Progenitor cell of endocrine pancreas (in vitro differentiated cells): ENCODE measurements at regions not wholly inside any gene's neighbourhood (a gene's known extent, or its start where the extent isn't known, plus 50 kb on each side); places are given as distances from the start of the nearest gene placed in this dataset.

Experiments used
- DNase-seq: peaks from one replicate; pipeline ENCODE4 v3.0.0; 2021; ENCODE audit warnings: low spot score; ENCODE audit not compliant: unreplicated experiment
- H3K27ac Mint-ChIP-seq: 2 replicates; pipeline ENCODE4 v1.8.0; 2021; ENCODE audit warnings: mild to moderate bottlenecking, moderate library complexity, mixed read lengths
- H3K27me3 Mint-ChIP-seq: 2 replicates; pipeline ENCODE4 v1.8.0; 2021; ENCODE audit warnings: mixed read lengths
- H3K36me3 Mint-ChIP-seq: 2 replicates; pipeline ENCODE4 v1.8.0; 2022; ENCODE audit warnings: mixed read lengths; ENCODE audit not compliant: insufficient read depth
- H3K4me1 Mint-ChIP-seq: 2 replicates; pipeline ENCODE4 v1.8.0; 2021; ENCODE audit warnings: low read depth, mixed read lengths
- H3K4me3 Mint-ChIP-seq: 2 replicates; pipeline ENCODE4 v1.8.0; 2021; ENCODE audit warnings: low read depth, mild to moderate bottlenecking, moderate library complexity, mixed read lengths
- H3K9me3 Mint-ChIP-seq: 2 replicates; pipeline ENCODE4 v1.8.0; 2021; ENCODE audit warnings: low read depth, mixed read lengths
- TF ChIP-seq, protein P1 (sequence below): fragments of 200-600 bp; sonication (generic); IDR thresholded peaks from one replicate; pipeline ENCODE4 v1.5.0; 2021; ENCODE audit warnings: antibody characterized with exemption, mild to moderate bottlenecking; ENCODE audit not compliant: unreplicated experiment

- TF ChIP-seq, protein P1, sequence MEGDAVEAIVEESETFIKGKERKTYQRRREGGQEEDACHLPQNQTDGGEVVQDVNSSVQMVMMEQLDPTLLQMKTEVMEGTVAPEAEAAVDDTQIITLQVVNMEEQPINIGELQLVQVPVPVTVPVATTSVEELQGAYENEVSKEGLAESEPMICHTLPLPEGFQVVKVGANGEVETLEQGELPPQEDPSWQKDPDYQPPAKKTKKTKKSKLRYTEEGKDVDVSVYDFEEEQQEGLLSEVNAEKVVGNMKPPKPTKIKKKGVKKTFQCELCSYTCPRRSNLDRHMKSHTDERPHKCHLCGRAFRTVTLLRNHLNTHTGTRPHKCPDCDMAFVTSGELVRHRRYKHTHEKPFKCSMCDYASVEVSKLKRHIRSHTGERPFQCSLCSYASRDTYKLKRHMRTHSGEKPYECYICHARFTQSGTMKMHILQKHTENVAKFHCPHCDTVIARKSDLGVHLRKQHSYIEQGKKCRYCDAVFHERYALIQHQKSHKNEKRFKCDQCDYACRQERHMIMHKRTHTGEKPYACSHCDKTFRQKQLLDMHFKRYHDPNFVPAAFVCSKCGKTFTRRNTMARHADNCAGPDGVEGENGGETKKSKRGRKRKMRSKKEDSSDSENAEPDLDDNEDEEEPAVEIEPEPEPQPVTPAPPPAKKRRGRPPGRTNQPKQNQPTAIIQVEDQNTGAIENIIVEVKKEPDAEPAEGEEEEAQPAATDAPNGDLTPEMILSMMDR: no peak
- H3K27me3 Mint-ChIP-seq: no peaks in the 10 kb centered on the region
Observed at GRCh38 chr14:83611491-83611890, 1918.5 kb upstream of the FLRT2 start.

GRCh38 chr14:83611906-83612390 is 1918.0 kb upstream of the FLRT2 start:
- no peak overlapping the region for H3K27ac Mint-ChIP-seq
- H3K27me3 Mint-ChIP-seq: no peaks in the 10 kb centered on the region
- H3K36me3 Mint-ChIP-seq: no peaks in the 10 kb centered on the region
- TF ChIP-seq, protein P1: no peak
- no peak for DNase-seq
- H3K4me3 Mint-ChIP-seq: no peak overlapping the region
- H3K4me1 Mint-ChIP-seq: no peaks in the 10 kb centered on the region
- peaks cover 3% of the 10 kb centered on the region for H3K9me3 Mint-ChIP-seq

More at GRCh38 chr14:83611491-83611890, 1918.5 kb upstream of the FLRT2 start:
- Mint-ChIP-seq H3K4me3 (no peak overlapping the region), H3K27ac (no peak overlapping the region), H3K9me3 (peaks cover 3% of the 10 kb centered on the region), H3K36me3 (no peaks in the 10 kb centered on the region), H3K4me1 (no peaks in the 10 kb centered on the region)
- DNase-seq: no peak

GRCh38 chr14:83614956-83615355 is 1915.0 kb upstream of the FLRT2 start:
- Mint-ChIP-seq H3K27me3 (no peaks in the 10 kb centered on the region), H3K9me3 (peaks cover 12% of the 10 kb centered on the region), H3K27ac (no peak overlapping the region), H3K4me1 (no peaks in the 10 kb centered on the region), H3K4me3 (no peak overlapping the region), H3K36me3 (no peaks in the 10 kb centered on the region)
- no peak for DNase-seq
- TF ChIP-seq, protein P1: no peak

DNA sequence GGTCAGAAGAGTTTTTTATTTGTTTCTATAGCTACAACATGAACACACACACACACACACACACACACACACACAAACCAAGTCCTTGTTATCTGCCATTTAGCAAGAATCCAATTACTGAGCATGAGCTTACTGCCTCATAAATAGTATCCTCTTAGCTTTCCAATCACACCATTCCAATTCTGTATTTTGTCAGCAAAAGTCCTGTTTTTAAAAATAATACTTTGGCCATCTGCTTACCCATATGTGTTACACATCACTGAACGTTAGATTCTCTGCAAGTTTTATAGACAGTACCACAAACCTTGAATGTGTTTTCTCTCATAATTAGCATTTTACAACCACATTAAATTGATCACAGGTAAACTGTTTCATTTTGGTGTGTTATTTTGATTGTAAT is 1905.4 kb upstream of the FLRT2 start:
- DNase-seq: no peak
- no peaks in the 10 kb centered on the region for H3K36me3 Mint-ChIP-seq
- TF ChIP-seq, protein P1: no peak
- H3K9me3 Mint-ChIP-seq: peaks cover 10% of the 10 kb centered on the region
- H3K4me1 Mint-ChIP-seq: peaks cover 2% of the 10 kb centered on the region
- no peak overlapping the region for H3K27ac Mint-ChIP-seq
- H3K4me3 Mint-ChIP-seq: no peak overlapping the region
- no peaks in the 10 kb centered on the region for H3K27me3 Mint-ChIP-seq

DNA sequence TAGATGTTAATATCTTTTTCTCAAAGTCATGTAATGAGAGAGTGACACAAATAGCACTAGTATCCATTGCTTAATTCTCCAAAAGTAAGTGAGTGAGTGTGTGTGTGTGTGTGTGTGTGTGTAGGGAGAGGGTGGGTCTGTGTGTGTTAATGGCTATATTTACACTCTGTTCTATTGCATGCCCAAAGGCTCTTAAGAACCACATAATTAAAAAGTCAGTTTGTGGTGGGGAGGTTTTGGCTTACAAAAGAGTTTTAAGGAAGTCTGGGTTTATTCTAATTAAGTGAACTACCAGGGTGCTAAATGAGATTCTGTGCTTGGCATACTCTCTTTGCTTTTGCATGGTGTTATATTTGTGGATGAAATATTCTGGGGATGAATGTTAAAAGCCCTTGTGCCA is 1897.6 kb upstream of the FLRT2 start:
- H3K9me3 Mint-ChIP-seq: peaks cover 7% of the 10 kb centered on the region
- H3K27ac Mint-ChIP-seq: no peak overlapping the region
- H3K4me1 Mint-ChIP-seq: no peaks in the 10 kb centered on the region
- H3K27me3 Mint-ChIP-seq: no peaks in the 10 kb centered on the region
- no peaks in the 10 kb centered on the region for H3K36me3 Mint-ChIP-seq
- no peak for DNase-seq
- TF ChIP-seq, protein P1: no peak
- H3K4me3 Mint-ChIP-seq: no peak overlapping the region
